Ishikawa (cell line): ENCODE measurements at regions not wholly inside any gene's neighbourhood (a gene's known extent, or its start where the extent isn't known, plus 50 kb on each side); places are given as distances from the start of the nearest gene placed in this dataset.

Experiments
- CEBPB ChIP-seq: IDR thresholded peaks from 2 replicates; pipeline ENCODE4 v1.6.1; 2012
- CREB1 ChIP-seq: IDR thresholded peaks from 2 replicates; pipeline ENCODE4 v1.6.1; 2012; ENCODE audit warnings: low read depth
- EGR1 ChIP-seq: IDR thresholded peaks from 2 replicates; pipeline ENCODE4 v1.6.1; 2012
- EP300 ChIP-seq: IDR thresholded peaks from 2 replicates; pipeline ENCODE4 v1.6.1; 2012; ENCODE audit warnings: borderline replicate concordance
- FOXM1 ChIP-seq: IDR thresholded peaks from 2 replicates; pipeline ENCODE4 v1.6.1; 2012; ENCODE audit warnings: low read depth, borderline replicate concordance
- NFIC ChIP-seq: IDR thresholded peaks from 2 replicates; pipeline ENCODE4 v1.6.1; 2012
- RAD21 ChIP-seq: IDR thresholded peaks from 2 replicates; pipeline ENCODE4 v1.6.1; 2012; ENCODE audit warnings: low read depth
- TAF1 ChIP-seq: IDR thresholded peaks from 2 replicates; pipeline ENCODE4 v1.6.1; 2012; ENCODE audit warnings: low read depth, mild to moderate bottlenecking
- TCF12 ChIP-seq: IDR thresholded peaks from 2 replicates; pipeline ENCODE4 v1.6.1; 2012; ENCODE audit warnings: low read depth
- TEAD4 ChIP-seq: IDR thresholded peaks from 2 replicates; pipeline ENCODE4 v1.6.1; 2012
- YY1 ChIP-seq: IDR thresholded peaks from 2 replicates; pipeline ENCODE4 v1.6.1; 2012; ENCODE audit warnings: low read depth
- ZBTB7A ChIP-seq: IDR thresholded peaks from 2 replicates; pipeline ENCODE4 v1.6.1; 2012; ENCODE audit warnings: low read depth
- TF ChIP-seq, protein P1 (sequence below): IDR thresholded peaks from 2 replicates; pipeline ENCODE4 v1.6.1; 2012
- TF ChIP-seq, protein P2 (sequence below): IDR thresholded peaks from 2 replicates; pipeline ENCODE4 v1.6.1; 2012
- TF ChIP-seq, protein P3 (sequence below): IDR thresholded peaks from 2 replicates; pipeline ENCODE4 v1.6.1; 2012; ENCODE audit warnings: low read depth, mild to moderate bottlenecking

DNA sequence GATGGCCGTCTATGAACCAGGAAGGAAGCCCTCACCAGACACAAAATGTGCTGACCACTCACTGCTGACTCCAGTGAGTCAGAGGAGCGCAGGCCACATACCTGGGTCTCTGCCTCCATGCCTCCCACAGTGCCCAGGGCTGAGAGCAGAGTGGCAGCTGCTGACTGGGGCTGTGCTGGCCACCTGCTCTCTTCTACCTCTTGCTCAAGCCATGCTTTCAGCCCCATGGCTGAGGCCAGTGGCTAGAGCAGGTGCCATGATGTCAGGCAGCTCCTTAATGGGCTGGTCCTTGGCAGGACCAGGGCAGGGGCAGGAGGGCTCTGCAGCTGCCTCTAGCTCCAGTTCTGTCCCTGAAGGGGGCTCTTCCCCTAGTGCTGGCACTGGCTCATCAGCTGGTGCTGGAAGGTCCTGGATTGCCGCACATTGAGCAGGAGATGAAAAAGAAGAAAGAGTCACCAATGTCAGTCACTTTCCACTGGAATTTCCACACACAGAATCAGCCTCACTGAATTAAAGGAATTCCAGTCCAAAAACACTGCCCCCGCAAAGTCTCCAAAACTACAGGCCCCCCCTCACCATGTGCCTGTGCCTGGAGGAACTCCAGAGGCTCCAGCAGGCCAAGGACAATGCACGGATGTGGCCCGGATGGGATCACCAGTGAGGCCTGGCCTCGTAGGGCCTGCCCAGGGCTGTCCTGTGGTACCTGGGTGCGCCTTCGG, 86.4 kb downstream of the GGTLC2 start:
- no peak for TF ChIP-seq TAF1
- no peak for TF ChIP-seq ZBTB7A
- TF ChIP-seq, protein P1, sequence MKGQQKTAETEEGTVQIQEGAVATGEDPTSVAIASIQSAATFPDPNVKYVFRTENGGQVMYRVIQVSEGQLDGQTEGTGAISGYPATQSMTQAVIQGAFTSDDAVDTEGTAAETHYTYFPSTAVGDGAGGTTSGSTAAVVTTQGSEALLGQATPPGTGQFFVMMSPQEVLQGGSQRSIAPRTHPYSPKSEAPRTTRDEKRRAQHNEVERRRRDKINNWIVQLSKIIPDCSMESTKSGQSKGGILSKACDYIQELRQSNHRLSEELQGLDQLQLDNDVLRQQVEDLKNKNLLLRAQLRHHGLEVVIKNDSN, result no peak
- no peak for TF ChIP-seq EP300
- no peak for TF ChIP-seq CREB1
- TF ChIP-seq FOXM1, result no peak
- TF ChIP-seq, protein P2, sequence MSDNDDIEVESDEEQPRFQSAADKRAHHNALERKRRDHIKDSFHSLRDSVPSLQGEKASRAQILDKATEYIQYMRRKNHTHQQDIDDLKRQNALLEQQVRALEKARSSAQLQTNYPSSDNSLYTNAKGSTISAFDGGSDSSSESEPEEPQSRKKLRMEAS, result no peak
- no peak for TF ChIP-seq NFIC
- no peak for TF ChIP-seq CEBPB
- TF ChIP-seq, protein P3, sequence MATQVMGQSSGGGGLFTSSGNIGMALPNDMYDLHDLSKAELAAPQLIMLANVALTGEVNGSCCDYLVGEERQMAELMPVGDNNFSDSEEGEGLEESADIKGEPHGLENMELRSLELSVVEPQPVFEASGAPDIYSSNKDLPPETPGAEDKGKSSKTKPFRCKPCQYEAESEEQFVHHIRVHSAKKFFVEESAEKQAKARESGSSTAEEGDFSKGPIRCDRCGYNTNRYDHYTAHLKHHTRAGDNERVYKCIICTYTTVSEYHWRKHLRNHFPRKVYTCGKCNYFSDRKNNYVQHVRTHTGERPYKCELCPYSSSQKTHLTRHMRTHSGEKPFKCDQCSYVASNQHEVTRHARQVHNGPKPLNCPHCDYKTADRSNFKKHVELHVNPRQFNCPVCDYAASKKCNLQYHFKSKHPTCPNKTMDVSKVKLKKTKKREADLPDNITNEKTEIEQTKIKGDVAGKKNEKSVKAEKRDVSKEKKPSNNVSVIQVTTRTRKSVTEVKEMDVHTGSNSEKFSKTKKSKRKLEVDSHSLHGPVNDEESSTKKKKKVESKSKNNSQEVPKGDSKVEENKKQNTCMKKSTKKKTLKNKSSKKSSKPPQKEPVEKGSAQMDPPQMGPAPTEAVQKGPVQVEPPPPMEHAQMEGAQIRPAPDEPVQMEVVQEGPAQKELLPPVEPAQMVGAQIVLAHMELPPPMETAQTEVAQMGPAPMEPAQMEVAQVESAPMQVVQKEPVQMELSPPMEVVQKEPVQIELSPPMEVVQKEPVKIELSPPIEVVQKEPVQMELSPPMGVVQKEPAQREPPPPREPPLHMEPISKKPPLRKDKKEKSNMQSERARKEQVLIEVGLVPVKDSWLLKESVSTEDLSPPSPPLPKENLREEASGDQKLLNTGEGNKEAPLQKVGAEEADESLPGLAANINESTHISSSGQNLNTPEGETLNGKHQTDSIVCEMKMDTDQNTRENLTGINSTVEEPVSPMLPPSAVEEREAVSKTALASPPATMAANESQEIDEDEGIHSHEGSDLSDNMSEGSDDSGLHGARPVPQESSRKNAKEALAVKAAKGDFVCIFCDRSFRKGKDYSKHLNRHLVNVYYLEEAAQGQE, result no peak
- no peak for TF ChIP-seq RAD21
- no peak for TF ChIP-seq TCF12
- no peak for TF ChIP-seq EGR1
- no peak for TF ChIP-seq TEAD4

DNA sequence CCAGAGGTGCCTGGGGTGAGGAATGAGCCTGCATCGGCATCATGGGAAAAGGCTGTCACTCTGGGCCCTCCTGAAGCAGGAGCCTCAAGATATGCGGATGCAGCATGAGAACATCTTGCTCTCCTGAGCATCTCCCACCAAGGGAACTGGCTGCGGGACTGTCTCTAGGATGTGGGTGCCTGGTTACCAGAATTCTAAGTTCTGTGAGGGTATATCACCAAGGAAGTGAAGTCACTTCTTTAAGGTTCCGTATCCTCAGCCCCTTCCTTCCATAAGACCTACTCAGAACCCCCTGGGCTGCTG, 86.9 kb downstream of the GGTLC2 start:
- TF ChIP-seq CEBPB, result no peak
- no peak for TF ChIP-seq CREB1
- TF ChIP-seq, protein P1, result no peak
- no peak for TF ChIP-seq FOXM1
- TF ChIP-seq, protein P3, result no peak
- no peak for TF ChIP-seq NFIC
- TF ChIP-seq TEAD4, result no peak
- no peak for TF ChIP-seq TCF12
- no peak for TF ChIP-seq TAF1
- no peak for TF ChIP-seq EGR1
- no peak for TF ChIP-seq ZBTB7A

DNA sequence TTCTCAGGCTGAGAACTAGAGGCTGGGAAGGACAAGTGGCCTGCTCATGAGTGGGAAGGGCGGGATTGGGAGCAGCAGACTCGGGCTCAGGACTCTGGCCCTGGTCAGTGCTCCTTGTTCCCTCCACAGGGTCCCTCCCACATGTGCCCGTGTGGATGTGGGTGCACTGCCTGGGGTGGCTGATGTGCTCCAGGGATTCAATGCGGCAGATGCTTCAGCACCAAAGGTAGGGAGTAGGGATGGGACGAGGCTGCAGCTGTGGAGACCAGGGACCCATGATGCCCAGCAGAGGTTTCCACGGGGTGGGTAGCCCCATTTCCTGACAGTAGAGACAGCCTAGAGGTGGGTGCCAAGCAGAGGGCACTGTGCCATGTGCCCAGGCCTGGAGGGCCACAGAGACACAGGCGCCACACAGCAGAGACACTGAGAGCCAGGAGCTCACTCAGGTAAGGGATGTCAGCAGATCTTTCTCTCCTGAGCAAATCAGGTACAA, 89.5 kb downstream of the GGTLC2 start:
- no peak for TF ChIP-seq TEAD4
- no peak for TF ChIP-seq YY1
- TF ChIP-seq TCF12, result no peak
- TF ChIP-seq CEBPB, result no peak
- TF ChIP-seq CREB1, result no peak
- TF ChIP-seq NFIC, result no peak
- no peak for TF ChIP-seq TAF1
- TF ChIP-seq EGR1, result no peak
- no peak for TF ChIP-seq RAD21
- TF ChIP-seq FOXM1, result no peak
- no peak for TF ChIP-seq ZBTB7A
- no peak for TF ChIP-seq EP300

DNA sequence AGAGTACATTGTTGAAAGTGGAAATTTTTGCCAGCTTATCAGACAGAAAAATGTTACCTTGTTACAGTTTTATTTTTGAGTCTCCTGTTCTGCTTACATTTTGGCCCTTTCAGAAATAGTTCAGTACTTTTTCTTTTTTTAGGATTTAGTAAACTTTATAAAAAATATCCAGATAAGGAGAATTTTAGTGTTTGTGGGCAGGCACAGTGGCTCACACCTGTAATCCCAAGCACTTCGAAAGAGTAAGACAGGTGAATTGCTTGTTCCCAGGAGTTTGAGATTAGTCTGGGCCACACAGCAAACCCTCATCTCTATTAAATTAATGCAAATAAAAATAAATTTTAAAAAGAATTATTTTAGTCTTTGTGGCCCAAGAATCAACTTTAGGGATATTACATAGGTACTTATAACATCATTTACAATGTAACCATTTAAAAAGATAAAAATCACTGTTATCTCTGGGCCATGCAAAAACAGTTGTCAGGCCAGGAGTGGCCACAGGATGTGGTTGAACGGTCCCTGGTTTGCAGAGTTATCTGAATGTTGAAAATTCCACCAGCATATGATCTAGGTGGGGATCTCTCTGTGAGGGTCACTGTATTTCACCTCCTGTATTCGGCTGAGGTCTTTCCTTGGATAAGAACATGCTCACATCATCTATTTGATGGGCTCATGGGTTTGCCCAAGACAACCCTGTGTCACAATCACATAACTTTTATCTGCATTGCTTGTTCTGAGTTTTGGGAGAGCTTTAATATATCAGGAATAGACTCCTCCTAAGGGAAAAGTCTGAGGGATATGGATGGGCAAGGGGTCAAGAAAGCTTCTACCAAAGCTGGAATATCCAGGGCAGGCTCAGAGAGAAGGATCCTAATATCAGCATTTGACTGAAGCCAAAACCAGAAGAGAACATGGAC, 91.5 kb downstream of the GGTLC2 start:
- no peak for TF ChIP-seq TAF1
- TF ChIP-seq FOXM1, result no peak
- TF ChIP-seq TEAD4, result no peak
- TF ChIP-seq CEBPB, result no peak
- TF ChIP-seq NFIC, result no peak

DNA sequence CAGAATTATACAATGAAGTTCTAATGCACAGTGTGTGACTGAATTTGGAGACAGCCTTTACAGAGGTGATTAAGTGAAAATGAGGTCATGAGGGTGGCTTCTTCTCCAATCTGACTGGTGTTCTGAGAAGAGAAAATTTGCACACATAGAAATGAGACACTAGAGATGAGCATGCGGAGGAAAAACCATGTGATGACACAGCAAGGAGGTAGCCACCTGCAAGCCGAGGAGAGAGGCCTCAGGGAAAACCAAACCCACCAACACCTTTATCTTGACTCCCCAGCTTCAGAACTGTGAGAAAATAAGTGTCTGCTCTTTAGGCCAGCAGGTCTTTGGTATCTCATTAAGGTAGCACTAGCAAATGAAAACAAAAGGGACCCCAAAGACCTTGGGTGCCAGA, 93.2 kb downstream of the GGTLC2 start:
- TF ChIP-seq TCF12 (no peak), NFIC (no peak), EP300 (no peak), CEBPB (no peak), TEAD4 (no peak), TAF1 (no peak), RAD21 (no peak), ZBTB7A (no peak), FOXM1 (no peak), YY1 (no peak), CREB1 (no peak), EGR1 (no peak)
- TF ChIP-seq, protein P2, result no peak
- TF ChIP-seq, protein P3, result no peak
- TF ChIP-seq, protein P1, result no peak
